ENCODE measurements at regions not wholly inside any gene's neighbourhood (a gene's known extent, or its start where the extent isn't known, plus 50 kb on each side); places are given as distances from the start of the nearest gene placed in this dataset.
"Not testable (repeated sequence)": the region's sequence is repeated elsewhere in the genome, so short reads cannot be mapped to it uniquely, and the experiment has no call there.

- DNase-seq: no peak
Measured at GRCh38 chr3:150149651-150150051, 179.0 kb upstream of the PFN2 start.

GRCh38 chr3:150148227-150148626 is 177.5 kb upstream of the PFN2 start:
- DNase-seq: no peak

GRCh38 chr3:150147776-150148175 is 177.1 kb upstream of the PFN2 start:
- DNase-seq: no peak

GRCh38 chr3:150146991-150147761 is 176.5 kb upstream of the PFN2 start:
- no peak for DNase-seq

- DNase-seq: no peak
Measured at GRCh38 chr3:150145659-150146058, 175.0 kb upstream of the PFN2 start.

GRCh38 chr3:150144191-150144708 is 173.6 kb upstream of the PFN2 start:
- no peak for DNase-seq

GRCh38 chr3:150142936-150143335 is 172.2 kb upstream of the PFN2 start:
- DNase-seq: no peak

- no peak for DNase-seq
Measured at GRCh38 chr3:150141790-150142326, 171.2 kb upstream of the PFN2 start.

- DNase-seq: no peak
Measured at GRCh38 chr3:150140614-150141321, 170.1 kb upstream of the PFN2 start.

- no peak for DNase-seq
Measured at GRCh38 chr3:150138824-150139223, 168.1 kb upstream of the PFN2 start.

GRCh38 chr3:150136242-150136641 is 165.5 kb upstream of the PFN2 start:
- DNase-seq: no peak

GRCh38 chr3:150135287-150135721 is 164.6 kb upstream of the PFN2 start:
- DNase-seq: no peak

GRCh38 chr3:150133293-150133692 is 162.6 kb upstream of the PFN2 start:
- DNase-seq: no peak

GRCh38 chr3:150132101-150132749 is 161.5 kb upstream of the PFN2 start:
- no peak for DNase-seq

- DNase-seq: no peak
Measured at GRCh38 chr3:150131663-150132062, 161.0 kb upstream of the PFN2 start.

- DNase-seq: no peak
Measured at GRCh38 chr3:150130404-150131100, 159.9 kb upstream of the PFN2 start.

- DNase-seq: no peak
Measured at GRCh38 chr3:150129166-150129565, 158.5 kb upstream of the PFN2 start.

- DNase-seq: no peak
Measured at GRCh38 chr3:150128126-150128525, 157.4 kb upstream of the PFN2 start.

GRCh38 chr3:150127011-150127490 is 156.4 kb upstream of the PFN2 start:
- DNase-seq: no peak

- DNase-seq: no peak
Measured at GRCh38 chr3:150124142-150124541, 153.4 kb upstream of the PFN2 start.

- DNase-seq: not testable (repeated sequence)
Measured at GRCh38 chr3:150123249-150123648, 152.6 kb upstream of the PFN2 start.

GRCh38 chr3:150118219-150118618 is 147.5 kb upstream of the PFN2 start:
- no peak for DNase-seq

- DNase-seq: no peak
Measured at GRCh38 chr3:150117076-150117475, 146.4 kb upstream of the PFN2 start.
